ENCODE measurements at regions not wholly inside any gene's neighbourhood (a gene's known extent, or its start where the extent isn't known, plus 50 kb on each side); places are given as distances from the start of the nearest gene placed in this dataset.

DNA sequence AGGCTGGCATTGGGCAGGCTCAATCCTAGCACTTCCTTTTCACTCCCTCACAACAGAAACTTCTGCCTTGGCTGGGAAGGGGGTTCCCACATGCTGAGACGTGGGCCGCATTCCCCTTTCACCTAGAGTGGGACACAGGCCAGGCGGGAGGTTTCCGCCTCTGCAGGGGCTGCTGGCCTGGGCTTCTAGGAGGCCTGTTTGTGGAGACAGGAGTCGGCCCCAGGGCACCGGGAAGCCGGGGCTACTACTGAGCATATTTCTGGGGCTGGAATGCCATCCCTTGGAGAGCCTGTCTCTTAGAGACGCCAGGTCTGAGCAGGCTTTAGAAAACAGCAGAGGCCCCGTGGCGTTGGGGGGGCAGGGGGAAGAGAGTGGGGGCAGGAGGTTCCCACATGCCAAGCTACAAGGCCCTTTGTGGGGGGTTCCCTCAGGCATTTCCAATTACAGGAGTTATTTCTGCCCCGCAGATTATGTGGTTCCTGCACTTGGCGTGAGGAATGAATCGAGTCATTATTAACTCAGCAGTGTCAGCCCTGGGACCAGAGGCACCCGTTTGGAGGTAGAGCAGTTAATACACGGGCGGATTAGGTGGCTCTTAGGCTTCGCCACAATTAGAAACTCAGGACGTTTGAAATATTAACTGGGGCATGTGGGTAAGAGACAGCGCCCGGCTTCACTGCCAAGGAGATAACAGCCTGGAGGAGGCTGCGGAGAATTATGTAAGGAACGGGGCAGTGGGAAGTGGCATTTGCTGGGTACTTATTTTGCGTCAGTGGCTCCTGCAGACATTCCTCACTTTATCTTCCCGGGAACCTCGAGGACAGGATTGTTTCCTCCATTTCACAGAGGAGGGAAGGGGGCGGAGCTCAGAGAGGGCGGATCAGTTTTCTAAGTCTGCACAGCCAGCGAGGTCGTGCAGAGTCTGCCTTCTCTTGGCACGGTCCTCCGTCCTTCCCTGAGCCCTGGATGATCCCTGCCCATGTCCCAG is 162.5 kb downstream of the MAF start:
- DNase-seq: no peak

DNA sequence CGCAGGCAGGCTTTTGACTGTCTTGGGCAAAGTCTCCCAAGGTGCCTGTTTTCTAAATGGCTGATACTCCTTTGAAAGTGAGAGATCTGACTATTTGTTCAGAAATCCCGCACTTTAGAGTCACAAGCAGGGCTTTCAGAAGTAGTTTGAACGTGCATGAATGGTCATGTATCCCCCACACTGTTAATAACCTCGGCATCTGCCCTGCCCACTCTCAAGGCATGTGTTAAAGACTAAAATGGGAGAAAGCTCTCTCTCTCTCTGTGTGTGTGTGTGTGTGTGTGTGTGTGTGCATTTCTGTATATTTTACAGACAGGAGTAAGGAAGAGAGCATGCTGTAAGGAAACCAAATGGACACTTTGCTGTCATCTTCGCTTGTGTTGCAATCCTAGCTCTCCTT is 163.7 kb downstream of the MAF start:
- DNase-seq: no peak

DNA sequence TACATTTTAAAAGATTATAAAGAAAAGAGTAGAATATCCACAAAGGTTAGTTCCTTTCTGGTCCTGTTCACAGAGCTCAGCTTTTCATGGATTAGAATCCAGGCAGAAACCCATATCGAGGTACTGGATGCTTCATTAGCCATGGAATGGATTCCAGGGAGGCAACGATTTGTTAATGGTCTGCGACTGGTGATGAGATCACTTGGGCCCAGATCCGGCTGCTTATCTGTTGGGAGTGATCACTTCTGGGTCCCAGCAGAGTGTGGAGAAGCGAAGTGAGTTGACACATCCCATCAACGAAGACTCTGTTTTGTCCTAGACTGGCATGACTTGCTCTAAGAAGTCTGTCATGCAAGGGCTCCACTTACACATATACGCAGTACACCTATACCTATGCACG is 165.8 kb downstream of the MAF start:
- DNase-seq: no peak

DNA sequence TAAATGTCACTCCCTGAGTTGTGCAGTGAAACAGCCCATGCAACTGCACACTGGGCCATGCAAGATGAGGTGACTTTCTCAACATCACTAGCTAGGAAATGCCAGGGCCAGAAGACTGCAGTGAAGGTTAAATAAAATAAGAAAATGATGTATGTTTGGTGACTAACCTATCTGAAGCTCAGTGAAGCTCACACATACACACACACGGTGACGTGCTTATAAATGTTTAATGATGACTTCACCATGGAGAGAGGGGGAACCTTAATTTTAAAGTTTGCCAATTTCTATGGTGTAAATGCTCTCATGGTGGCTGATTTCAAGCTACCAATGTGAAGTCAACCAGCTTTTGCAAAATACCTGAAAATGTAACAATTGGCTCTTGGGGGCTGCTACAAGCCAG is 166.4 kb downstream of the MAF start:
- DNase-seq: no peak

DNA sequence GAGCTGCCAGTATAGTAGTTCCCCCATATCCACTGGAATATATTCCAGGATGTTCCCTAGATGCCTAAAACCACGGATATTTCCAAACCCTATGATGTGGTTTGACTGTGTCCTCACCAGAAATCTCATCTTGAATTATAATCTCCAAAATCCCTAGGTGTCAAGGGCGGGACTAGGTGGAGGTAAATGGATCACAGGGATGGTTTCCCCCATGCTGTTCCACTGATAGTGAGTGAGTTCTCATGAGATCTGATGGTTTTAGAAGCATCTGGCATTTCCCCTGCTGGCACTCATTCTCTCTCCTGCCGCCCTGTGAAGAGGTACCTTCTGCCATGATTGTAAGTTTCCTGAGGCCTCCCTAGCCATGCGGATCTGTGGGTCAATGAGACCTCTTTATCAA is 168.6 kb downstream of the MAF start:
- no peak for DNase-seq

DNA sequence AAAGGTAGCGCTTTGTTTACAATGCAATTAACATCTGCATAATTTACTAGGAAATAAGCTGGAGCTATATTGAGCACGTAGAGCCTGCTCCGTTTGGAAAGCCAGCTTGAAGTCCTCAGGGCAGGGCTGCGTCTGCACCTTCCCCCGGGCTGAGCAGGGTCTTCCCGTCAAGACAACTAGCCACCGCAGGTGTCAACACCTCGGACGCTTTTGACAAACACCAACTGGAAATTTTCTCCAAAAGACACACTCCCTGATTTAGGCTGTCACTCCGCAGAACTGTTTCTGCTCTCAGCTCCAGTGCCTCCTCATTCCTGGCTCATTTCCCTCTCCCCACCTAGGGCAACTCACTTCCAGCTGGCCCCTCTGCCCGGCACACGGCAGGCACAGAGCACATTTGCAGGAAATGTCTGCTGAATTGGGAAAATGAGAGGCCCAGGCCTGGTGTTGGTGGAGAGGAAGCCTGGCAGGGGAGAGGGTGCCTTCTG is 170.3 kb downstream of the MAF start:
- DNase-seq: peak; percentile 0

DNA sequence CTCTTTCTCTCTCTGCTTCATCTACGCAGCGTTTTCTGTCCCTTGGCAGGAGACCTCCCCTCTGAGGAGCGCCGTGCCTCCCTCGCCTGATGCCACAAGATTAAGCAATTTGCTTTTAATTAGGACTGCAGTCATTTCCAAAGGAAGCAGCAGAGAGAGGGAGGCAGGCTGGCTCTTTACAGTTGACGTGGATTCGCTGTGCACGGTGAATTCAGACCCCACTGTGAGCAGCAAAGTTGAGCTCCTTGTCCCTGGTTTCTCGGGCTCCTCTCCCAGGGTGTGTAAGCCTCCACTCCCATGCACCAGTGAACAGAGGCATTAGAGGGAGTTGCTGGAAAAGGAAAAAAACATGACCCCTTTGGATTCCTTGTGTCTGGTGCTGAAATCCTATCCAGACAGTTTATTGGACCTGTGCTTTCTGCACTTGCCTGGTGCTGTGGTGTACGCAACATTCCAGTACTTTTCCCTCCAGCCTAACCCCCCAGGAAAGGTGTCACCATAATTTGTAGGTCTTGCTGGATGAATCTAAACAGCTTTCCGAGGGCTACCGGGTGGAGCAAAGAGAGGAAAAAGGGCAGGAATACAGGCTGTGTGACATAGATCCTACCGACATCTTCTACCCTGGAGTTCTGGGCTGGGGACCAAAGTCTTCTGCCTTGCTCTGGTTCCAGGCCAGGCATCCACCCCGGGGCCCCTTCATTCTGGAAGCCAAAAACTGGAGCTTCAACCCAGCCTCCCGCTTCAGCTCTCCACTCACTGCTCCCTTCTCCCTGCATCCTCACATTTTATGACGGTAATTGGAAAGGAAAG is 171.0 kb downstream of the MAF start:
- no peak for DNase-seq

DNA sequence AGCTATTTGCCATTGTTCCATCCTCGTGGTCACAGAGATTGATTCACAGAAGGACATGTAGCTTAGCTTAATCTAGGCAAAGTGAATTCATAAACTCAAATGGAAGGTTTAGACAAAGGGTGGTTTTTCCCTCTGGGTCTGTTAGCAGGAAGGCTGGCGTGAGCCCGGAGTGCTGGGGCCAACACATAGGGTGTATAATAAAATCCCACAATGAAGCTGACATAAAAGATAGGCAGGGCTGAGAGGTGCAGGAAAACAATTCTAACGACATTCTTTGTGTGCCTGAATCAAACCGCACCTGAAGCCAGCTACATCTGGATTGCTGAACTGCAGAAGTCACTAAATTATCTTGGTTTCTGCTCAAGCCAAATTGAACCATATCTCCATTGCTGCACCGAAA is 173.9 kb downstream of the MAF start:
- no peak for DNase-seq

DNA sequence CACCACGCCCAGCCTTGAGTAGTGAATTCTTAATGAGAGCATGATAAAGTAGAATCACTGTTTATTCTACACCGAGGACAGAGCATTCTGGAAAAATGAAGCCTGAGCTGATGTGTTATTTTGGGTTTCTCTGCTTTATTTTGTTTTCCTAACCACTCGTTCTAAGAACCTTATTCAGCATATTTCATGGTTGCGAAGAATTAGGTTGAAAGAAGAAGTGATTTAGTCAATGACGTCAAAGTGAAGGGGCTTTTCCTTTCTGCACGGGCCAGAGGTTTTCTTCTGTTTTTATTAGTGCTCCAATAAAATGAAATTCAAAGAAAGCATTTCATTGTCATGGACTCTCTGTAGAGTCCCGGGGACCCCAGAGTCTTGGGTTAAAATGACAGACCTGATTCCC is 178.5 kb downstream of the MAF start:
- DNase-seq: no peak

DNA sequence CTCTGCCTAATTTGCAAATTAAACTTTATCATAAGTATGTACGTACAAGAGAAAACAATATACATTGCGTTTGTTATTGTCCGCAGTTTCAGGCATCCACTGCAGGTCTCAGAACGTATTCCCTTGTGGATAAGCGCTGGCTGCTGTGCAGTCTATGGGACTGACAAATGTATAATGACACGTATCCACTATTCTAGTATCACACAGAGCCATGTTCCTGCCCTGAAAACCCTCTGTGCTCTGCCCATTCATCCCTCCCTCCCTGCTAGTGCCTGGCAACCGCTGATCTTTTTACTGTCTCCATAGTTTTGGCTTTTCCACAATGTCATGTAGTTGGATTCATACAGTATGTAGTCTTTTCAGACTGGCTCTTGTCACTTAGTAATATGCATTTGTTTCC is 179.4 kb downstream of the MAF start:
- no peak for DNase-seq

DNA sequence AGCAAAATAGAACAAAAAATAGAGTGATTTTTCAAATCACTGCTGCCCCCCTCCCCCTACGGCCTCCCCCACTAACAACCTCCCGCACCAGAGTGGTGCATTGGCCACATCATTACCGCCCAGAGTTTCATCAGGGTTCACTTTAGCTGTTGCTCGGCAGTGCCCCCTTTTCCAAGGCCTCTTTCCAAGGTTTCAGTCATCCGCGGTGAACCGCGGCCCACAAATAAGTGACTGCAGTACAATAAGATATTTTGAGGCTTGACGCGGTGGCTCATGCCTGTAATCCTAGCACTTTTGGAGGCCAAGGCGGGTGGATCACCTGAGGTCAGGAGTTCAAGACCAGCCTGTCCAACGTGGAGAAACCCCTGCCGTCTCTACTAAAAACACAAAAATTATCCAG is 180.0 kb downstream of the MAF start:
- no peak for DNase-seq

DNA sequence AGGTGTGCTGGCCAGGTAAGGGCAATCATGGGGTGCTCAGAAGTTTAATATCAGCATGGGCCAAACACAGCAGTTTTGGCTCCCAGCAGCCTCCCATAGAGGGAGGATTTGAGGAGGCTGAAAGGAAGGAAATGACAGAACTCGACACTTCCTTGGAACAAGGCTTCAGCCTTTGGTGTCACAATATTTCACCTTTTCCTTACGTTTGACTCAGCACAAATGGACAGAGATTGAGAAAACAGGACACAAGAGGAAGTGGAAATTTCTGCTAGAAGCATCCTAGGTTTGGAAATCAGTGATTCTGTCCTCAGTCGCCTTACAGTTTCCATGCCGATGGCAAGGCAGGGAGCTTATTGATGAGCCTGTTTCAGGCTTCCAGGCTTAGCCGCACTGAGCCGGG is 181.4 kb downstream of the MAF start:
- no peak for DNase-seq

DNA sequence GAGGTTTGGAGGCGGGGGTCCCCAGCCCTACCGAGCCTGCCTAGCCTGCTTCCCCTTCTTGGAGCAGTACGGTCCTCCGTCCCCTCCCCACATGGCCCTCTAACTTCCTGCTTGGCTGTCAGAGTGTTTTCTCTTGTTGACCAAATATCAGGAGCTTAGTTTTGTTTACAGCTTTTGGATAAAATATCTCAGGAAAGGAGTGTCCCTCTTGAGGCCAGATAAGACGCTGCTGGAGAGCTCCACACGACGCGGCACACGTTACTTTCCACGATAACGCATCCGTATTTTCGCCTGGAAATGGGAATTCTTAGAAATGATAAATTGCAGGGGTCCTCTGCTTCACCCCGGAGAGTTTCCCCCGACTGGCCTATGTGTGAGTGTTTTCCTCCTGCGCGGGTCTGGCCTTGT is 182.9 kb downstream of the MAF start:
- no peak for DNase-seq

DNA sequence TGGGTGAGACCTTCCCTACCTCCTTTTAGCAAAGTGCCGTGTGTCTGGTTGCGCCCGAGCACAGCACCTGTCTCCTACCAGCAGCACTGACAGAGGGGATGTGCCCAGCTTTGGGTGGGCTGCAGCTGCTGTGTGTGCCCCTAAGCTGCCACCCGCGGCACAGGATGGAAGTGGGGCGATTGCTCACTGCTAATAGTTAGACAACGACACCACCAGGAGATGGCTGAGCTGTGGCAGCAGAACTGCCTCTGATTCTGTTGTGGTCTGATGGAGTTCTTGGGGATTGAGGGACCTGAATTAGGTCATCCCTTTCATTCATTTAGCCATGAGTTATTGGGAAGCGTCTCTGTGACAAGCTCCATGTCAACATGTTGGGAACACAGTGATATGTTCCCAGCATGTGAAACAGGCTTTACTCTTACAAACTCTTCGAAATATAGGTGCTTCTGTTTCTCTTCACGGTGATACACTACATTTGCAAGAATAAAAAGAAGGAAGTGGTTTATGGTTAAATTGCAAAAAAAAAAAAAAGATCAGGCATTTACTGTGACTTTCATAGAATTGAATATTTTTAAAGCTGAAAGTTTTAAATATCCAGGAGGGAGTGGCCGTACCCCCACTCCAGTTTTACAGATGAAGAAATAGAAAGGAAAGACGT is 184.4 kb downstream of the MAF start:
- no peak for DNase-seq

DNA sequence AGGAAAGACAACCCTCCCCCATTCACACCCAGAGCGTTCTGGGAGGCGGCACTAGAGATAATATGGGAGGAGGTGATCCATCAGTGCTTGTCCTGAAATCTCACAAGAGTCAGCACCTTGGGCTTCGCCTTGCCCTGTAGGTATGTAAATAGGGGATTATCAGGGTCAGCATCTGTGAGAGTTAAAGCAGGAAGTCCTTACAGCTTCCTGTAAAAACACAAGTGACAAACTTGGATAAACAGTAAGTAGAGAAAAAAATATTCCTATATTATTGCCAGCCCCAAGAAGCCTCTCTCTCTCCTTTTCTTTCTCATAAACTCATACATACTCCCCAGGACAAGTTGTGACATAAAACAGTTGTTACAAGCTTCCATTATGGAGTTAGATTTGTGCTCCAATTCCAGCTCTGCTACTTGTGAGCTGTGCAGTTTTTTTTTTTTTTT is 187.7 kb downstream of the MAF start:
- no peak for DNase-seq

DNA sequence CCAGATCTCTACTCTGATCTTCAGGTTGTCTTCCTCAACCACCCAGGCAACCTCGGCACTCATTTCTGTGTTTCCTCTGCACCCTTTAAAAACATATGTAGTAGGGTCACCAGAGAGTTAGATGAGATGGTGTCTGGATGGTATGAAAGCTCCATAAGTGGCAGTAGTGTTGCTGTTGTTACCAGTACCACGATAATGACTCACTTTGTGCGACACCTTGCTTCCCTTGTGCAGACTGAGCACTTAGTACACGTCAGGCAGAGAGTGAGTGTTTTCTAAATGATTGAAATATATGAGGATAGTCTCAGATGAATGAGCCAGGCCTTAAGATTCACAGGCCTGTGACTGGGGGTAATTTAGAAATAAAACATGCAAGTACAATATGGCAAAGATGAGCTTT is 188.7 kb downstream of the MAF start:
- DNase-seq: no peak

DNA sequence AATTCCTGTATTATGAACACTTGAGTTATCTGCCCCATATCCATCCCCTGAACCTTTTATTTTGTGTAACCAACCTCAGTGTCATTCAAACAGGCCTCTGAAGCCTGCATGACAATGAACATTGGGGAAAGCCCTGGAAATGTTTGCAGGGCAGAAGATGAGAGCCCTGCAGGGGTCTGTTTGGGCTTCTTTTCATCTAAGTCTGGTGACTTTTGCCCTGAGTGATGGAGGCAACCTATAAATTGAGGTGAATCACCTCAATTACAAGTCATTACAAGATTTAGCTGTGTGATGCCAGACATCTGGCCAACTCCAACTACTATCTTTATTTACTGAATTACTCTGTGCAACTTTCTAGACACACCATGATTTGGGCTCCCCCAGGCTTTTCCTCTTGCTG is 189.2 kb downstream of the MAF start:
- DNase-seq: no peak

DNA sequence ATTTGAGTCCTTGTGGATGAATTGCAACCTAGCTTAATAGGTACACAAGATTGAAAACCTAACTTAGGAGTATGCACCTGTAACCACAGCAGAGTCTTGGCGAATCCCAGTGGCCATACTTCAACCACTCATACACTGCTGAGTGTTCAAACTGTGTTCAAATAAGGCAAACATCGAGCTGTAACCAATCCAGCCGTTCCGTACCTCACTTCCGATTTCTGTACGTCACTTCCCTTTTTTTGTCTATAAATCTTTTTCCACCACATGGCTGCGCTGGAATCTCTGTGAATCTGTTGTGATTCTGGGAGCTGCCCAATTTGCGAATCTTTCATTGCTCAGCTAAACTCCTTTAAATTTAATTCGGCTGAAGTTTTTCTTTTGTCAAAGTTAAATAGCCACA is 190.6 kb downstream of the MAF start:
- DNase-seq: no peak

DNA sequence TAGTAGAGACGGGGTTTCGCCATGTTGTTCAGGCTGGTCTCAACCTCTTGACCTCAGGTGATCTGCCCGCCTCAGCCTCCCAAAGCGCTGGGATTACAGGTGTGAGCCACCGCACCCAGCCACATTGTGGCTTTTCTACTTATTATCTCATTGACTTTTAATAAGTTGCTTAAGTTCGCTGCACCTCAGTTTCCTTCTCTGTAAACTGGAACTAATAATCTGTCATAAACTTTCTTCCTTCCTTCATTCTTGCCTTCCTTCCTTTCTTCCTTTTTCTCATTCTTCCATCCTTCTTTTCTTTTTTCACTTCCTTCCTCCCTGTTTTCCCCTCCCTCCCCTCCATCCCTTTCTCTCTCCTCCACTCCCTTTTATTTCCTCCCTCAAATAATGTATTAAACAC is 192.2 kb downstream of the MAF start:
- DNase-seq: no peak

DNA sequence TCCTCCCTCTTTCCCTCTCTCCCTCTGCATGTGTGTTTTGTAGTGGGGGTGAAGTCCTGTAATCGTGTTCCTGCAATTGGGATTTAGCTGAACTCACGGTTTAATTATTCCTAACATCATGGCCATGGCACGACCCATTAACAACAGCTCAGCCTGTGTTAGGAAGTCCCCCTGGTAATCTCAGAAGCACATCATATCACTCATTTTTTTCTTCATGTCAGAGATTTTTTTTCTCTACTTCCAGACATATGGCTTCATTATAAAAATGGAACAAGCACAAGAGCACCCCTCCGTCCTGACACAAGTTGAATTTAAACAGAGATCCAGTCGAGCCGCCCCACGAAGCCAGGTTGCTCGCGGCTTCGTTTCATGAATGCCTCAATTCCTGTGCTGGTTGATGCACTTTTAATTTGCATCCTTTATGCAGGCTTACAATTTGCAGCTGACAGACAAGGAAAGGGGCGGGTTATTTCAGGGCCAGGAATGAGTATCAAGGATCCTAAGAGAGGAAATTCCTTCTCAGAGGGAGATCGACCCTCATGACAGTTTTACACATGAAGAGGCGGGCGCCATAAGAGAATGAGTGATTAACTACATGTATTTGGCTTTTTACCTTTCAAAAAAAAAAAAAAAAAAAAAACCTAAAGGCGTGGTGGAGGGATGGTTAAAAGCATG is 192.9 kb downstream of the MAF start:
- DNase-seq: no peak

DNA sequence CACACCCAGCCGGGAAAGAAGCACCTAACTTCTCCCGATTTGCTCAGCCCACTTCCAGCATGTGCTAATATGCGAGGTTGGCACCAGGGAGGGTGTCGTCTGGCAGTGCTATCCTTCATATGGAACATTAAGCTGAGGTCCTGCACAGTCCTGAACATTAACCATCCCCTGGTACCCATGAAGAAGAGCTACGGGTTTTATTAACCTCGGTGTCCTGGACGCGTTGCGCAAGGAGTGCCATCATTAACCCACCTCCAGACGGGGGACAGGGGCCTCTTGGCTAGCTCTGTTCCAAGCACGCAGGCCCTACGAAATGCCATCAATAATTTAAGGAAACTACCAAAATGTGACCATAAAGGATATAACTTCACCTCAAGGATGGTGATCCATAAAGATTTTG is 193.5 kb downstream of the MAF start:
- no peak for DNase-seq

DNA sequence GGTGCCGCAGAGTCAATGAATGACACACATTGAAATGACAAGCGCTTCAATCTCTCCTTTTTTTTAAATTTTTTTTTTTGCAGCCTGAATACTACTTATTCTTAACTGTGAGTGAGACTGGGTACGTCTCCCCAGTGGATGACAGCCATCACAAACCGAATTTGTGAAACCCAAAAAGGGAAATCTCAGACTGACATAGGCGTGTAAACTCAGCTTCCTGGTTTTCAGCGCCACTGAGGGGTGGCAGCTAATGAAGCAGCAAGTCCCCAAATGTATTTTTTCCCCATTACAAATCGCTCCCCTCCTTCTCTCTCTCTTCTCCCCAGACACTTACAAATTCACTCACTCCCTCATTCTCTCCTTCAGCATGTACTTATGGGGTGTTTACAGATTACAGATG is 196.0 kb downstream of the MAF start:
- no peak for DNase-seq

DNA sequence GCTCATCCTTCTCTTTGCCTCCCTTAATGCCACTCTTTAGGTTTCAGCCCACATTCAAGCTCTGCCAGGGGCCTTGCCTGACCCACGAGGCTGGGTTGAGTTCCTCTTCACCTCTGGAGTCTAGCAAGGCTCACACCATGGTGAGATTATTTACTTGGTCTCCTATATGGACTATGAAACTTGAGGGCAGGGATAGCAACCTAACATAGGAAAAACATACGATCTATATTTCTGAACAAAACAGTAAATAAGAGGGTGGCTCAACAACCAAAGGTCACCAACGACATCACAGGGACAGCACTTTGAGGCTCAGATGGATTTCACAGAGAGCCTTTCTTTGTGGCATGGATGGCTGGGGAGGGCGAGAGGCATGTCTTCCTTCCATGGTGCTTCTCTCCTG is 197.0 kb downstream of the MAF start:
- no peak for DNase-seq

Measured in DMS79 treated with DMSO at 0.1 percent for 48 hours (cell line).